HG03066 (cell line): ENCODE measurements at regions not wholly inside any gene's neighbourhood (a gene's known extent, or its start where the extent isn't known, plus 50 kb on each side); places are given as distances from the start of the nearest gene placed in this dataset.
"Not testable (repeated sequence)": the region's sequence is repeated elsewhere in the genome, so short reads cannot be mapped to it uniquely, and the experiment has no call there.

Experiments used
- ATAC-seq: cut with Tn5 transposase; IDR thresholded peaks from one replicate; pipeline ENCODE4 v1.9.1; 2021; ENCODE audit warnings: low read depth; ENCODE audit not compliant: unreplicated experiment

DNA sequence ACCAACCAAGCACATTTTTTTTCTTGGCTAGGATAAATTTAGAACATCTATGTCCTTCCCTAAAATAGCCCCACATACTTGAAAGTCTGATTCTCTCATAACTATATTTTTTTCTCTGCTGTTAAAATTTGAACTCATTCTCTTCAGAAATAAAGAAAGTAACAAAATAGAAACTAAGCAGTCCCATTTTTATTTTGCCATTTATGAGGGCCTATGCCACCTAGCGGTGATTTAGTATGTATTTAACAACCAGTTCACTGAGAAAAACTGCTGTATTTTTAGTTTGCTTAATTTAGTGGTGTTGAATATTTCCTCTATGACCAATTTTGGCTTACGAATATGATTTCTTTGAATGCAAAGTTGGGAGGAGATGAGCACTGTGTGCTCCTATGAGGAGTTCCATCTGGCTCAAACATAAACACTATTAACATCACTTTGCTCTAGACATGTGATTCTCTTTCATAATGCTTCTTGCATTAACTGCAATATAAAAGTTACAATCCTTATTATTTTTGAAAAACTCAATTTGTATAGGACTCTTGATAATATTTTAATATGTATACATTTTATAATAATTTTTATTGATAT lies 116.6 kb downstream of the SYT15B start:
- ATAC-seq: not testable (repeated sequence)

DNA sequence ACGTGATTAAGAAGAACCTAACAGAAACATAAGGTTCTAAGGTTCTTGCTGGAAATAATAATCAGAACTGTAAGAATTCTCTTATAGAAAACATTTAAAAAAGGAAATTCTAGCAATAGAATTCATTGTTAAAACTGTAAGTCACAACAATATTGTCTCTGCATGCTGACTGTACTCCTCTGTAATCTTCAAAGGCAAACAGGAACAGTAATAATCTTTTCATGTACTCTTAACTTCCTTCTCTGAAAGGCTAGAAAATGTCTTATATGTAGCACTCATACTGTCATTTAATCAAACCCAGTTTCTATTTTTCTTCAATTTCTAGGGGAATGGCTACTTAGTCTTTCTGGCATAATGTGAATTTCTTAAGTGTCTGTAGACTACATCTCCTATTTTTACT lies 103.5 kb upstream of the AGAP9 start:
- not testable (repeated sequence) for ATAC-seq

DNA sequence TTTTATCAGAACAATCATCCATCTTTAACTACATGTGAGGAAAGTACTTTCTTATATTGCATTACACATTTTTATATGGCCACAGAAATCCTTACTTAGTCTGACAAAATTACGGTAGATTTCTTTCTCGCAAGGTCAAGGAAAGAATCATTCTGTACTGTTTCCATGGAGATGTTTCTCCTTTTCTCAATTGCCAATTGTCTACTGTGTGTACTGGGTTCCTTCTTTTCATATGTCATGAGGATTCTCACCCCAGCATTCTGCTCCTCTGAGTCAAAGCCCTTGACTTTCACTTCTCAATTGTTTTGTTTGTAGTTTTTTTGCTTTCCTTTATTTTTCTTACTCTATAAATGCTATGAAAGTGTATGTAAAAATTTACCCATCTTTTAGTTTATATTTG lies 99.3 kb upstream of the AGAP9 start:
- not testable (repeated sequence) for ATAC-seq

DNA sequence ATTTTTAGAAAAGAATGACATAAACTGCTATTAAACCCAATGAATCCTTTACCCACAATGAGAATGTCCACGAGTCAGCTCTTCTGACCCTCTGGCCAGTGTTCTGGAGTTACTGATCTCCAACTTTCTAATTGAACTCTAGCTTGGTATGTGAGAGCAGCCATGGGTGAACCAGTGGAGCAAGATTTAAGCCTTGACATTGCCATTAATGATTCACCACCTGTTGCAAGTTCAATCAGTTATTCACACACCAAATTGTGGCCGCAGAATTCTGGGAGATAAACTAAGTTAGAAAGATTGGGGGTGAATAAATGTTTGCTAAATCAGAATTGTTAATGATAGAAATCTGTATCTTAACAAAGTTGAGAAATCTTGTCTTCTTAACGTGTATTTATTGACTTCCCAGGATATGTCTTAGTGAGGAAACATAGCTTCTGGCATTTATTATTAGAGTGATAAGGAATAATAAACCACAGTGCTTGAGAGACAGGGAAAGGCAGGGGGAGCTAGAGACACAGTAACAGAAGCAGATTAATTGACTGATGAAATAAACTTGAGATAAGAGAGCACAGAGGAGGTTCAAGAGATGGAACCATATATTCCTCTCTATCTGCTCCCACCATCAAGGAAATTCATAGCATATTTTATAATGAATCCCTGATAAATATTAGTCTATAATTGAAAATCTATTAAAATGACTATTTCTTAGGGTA lies 96.0 kb upstream of the AGAP9 start:
- ATAC-seq: not testable (repeated sequence)

DNA sequence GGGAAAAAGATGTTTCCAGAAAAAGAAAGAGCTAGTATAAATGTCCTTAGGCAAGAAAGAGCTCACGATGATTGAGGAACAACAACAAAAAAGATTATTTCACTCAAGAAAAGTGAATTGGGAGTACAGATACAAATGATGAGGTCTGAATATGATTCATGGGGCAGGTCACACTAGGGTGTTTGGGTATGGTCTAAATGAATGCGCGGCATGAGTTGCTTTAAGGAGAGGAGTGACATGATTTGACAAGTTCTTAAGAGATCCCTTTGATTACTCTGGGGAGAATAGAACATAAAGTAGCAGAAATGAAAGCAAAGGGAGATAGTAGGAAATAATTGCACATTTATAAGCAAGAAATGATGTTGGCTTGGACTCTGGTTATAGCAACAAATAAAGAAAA lies 85.9 kb upstream of the AGAP9 start:
- ATAC-seq: not testable (repeated sequence)

DNA sequence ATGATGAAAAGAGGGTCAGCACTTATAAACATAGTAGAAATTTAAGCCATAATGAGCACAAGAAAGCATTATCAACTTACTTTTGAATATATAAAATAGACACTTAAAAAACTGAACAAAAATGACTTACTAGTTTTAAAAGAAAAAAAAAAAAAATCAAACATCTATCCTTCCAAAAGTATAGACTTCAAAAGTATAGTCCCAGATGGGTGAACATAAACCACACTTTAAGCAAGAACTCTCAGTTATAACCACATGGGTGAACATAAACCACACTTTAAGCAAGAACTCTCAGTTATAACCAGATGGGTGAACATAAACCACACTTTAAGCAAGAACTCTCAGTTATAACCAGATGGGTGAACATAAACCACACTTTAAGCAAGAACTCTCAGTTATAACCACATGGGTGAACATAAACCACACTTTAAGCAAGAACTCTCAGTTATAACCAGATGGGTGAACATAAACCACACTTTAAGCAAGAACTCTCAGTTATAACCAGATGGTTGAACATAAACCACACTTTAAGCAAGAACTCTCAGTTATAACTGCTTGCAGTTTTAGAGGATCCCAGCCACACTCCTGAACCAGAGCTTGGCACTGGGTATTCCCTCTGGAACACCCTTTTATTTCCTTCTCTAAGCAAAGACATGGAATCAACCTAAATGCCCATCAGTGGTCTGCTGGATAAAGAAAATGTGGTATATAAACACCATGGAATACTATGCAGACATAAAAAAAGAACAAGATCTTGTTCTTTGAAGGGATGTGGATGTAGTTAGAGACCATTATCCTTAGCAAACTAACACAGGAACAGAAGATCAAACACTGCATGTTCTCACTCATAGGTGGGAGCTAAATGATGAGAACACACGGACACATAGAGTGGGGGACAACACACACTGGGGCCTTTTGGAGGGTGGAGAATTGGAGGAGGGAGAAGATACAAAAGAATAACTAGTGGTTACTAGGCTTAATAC lies 82.6 kb upstream of the AGAP9 start:
- ATAC-seq: not testable (repeated sequence)

DNA sequence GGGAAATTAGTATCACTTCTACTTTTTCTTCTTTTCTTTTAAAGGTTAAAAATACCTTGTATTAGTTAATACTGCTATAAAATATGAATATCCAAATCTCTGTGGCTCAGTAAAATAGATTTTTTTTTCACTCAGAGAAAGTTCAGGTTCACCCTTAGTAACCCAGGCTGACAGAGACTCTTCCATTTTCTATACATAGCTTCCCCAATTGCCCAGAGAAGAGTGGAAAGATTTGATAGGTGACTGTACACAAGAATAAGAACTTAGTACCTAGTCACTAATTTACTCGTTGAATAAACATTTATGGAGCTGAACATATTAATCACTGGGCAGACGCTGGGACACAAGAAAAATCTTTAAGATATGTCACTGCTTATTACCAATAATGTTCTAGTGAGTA lies 77.2 kb upstream of the AGAP9 start:
- not testable (repeated sequence) for ATAC-seq

DNA sequence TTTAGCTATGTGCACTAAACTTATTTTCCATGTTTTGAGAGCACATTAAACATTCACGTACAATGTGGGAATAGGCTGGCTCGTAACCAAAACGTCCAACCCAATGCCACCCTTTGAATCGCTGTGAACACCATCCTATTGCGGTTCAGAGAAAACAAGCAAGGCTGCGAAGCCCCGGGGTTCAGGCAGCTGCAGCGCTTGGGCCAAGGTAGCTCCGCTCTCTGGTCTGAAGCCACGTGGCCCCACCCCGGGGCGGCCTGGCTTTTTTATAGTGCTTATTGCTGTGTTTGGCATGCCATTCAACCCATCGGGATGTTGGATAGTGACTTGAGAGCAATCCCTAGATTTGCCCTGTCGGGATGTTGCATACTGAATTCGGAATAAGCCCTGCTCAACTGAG lies 76.7 kb upstream of the AGAP9 start:
- ATAC-seq: not testable (repeated sequence)

DNA sequence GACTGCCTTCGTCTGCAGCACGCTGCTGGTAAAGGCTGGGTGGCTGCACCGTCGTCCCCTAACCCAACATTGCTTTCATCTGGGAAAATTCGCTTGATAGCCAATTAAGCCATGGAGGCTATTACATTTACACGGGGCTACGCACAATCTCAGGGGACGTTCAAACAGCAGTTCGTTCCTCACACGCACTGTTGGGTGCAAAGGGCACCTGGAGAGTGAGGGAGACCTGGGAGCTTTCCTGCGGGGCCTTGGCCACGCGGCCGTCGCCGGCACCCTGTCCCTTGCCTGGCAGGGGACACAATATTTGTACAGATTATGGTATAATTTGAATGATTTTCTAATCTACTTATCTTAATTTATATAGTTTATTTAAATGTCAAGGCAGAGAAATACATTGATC lies 76.2 kb upstream of the AGAP9 start:
- not testable (repeated sequence) for ATAC-seq

DNA sequence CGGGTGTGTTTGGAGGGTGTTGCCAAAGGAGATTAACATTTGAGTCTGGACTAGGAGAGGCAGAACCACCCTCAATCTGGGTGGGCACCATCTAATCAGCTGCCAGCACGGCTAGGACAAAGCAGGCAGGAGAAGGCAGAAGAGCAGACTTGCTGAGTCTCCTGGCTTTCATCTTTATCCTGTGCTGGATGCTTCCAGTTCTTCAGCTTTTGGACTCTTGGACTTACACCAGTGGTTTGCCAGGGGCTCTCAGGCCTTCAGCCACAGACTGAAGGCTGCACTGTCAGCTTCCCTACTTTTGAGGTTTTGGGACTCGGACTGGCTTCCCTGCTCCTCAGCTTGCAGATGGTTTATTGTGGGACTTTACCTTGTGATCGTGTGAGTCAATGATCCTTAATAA lies 70.4 kb upstream of the AGAP9 start:
- not testable (repeated sequence) for ATAC-seq

DNA sequence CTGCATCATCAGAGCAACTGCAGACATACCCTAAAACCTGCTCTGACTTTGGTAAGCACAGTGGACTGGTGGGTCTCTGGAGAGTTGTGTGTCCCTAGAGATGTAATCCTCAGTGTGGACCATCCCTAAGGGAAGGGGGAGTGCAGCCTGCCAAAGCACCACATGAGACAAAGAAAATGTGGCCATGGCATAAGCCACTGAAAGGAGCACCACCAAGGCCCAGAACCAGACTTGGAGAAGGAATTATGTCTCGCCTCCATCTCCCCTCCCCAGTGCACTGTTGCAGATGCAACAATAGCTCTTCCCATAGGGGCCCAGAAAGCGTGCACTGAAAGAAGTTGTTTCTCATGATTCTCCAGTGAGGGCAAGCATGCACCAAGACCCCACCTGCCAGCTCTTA lies 69.7 kb upstream of the AGAP9 start:
- not testable (repeated sequence) for ATAC-seq

DNA sequence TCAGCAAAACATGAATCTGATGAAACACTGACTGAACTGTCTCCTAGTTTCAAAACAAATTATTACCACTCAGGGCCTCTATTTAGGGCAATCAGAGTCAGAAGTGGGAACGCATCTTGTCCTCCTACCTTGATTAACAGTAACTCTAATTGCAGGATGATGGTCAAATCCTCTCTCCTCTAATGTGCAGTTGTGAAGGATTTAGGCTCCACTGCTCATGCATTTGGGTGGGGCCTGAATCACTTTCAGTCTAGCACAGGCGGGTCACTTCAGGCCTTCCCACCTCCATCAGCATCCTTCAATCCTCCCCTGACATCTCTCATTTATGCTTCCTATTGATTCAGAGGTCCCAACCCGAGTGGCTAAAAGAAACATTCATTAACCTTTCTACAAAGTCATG lies 67.5 kb upstream of the AGAP9 start:
- ATAC-seq: not testable (repeated sequence)

DNA sequence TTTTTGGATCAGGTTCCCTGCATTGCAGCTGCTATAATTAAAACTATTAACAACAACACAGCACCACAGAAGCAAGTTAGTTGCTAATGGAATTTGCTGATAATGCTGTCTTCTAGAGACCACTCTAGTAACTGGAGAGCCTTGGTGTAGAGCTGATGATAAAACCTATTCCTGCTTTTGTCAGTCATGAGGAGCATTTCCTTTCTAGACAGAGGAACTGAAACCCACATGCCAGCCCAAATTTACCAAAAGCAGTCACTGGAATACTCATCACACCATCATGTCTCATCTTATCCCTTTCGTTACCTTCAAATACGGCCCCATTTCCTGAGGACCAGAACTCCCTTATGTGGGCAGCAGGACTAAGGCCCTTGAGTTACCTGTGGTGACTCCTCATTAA lies 67.1 kb upstream of the AGAP9 start:
- not testable (repeated sequence) for ATAC-seq

DNA sequence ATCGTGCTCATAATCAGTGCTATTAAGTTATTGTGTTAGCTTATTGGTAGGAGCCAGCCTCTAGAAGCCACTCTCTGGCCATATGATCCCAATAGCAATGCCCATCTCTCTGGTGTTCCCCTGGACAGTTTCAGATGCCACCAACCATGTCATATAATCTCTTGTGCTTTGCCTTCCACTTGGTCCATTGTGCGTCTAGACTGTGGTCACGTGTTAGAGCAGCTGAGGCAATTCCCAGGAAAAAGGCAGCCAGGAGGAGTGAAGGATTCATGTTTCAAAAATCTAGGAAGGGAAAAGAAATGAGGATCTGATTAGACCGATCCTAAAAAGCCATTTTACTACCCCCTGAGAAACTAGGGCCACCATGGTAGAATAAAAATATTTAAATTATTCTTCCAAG lies 58.6 kb upstream of the AGAP9 start:
- not testable (repeated sequence) for ATAC-seq

DNA sequence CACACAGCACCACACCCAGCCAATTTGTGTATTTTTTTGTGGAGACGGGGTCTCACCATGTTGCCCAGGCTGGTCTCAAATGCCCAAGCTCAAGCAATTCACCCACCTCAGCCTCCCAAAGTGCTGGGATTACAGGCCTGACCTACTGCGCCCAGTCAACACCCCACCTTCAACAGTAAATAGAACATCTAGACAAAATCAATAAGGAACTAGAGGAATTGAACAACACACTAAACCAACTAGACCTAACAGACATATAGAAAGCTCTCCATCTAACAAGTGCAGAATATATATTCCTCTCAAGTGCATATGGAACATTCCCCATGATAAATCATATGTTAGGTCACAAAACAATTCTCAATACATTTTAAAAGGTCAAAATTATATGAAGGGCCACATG lies 56.6 kb upstream of the AGAP9 start:
- ATAC-seq: not testable (repeated sequence)

DNA sequence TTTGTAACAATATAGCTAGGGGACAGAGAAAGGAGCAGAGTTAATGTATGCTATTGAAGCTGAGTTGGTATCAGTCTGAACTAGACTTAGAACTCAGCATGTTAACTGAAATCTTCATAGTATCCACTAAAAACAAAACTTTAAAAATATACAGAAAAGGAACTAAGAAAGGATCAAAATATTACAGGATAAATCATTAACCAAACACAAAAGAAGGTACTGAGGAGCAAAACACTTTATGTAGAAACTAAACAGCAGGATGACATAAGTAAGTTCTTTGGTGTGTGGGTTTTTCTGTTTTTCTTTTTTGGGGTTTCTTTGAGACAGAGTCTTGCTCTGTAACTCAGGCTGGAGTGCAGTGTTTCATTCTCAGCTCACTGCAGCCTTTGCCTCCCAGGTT lies 55.1 kb upstream of the AGAP9 start:
- ATAC-seq: peak; percentile 98
